Peyer's patch (tissue), 4 donors: ENCODE measurements at regions not wholly inside any gene's neighbourhood (a gene's known extent, or its start where the extent isn't known, plus 50 kb on each side); places are given as distances from the start of the nearest gene placed in this dataset.

Source experiments
- POLR2A ChIP-seq, 2 donors: fragments of 450-650 bp; IDR thresholded peaks; one replicate each; pipeline ENCODE4 v1.5.1; 2017; ENCODE audit warnings: antibody characterized with exemption in 2 of 2, mild to moderate bottlenecking in 2 of 2, moderate library complexity in 2 of 2
- TF ChIP-seq, protein P1 (sequence below), 6 experiments: fragments of 450-650 bp in 4 of 6; fragments of 200-600 bp in 2 of 6; sonication (generic) in 1 of 6; IDR thresholded peaks; one replicate each; pipeline ENCODE4 v1.5.1; 2017 to 2019; ENCODE audit warnings: antibody characterized with exemption in 6 of 6, mild to moderate bottlenecking in 3 of 6, moderate library complexity in 1 of 6

DNA sequence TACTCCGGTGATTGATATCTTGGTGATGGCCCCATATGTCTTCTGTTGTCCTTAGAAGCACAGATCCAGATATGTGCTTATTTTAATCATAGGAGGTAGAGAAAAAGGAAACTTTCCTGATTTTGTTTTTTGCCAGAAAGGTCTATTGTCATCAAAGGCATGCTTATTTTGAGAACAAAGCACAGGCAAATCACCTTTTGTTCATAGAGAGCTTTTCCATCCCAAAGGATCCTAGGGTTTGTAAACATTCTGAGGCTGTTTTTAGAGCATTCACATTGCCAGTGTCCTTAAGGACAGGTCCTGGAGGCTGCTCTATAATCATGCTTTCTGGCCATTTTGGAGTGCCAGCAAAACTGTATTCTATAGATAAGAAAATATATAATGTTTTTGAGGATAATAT, 148.5 kb upstream of the SEL1L start:
- TF ChIP-seq, protein P1, sequence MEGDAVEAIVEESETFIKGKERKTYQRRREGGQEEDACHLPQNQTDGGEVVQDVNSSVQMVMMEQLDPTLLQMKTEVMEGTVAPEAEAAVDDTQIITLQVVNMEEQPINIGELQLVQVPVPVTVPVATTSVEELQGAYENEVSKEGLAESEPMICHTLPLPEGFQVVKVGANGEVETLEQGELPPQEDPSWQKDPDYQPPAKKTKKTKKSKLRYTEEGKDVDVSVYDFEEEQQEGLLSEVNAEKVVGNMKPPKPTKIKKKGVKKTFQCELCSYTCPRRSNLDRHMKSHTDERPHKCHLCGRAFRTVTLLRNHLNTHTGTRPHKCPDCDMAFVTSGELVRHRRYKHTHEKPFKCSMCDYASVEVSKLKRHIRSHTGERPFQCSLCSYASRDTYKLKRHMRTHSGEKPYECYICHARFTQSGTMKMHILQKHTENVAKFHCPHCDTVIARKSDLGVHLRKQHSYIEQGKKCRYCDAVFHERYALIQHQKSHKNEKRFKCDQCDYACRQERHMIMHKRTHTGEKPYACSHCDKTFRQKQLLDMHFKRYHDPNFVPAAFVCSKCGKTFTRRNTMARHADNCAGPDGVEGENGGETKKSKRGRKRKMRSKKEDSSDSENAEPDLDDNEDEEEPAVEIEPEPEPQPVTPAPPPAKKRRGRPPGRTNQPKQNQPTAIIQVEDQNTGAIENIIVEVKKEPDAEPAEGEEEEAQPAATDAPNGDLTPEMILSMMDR (IDR thresholded peaks at IDR 0.05): no peak
- no peak for TF ChIP-seq POLR2A (IDR thresholded peaks at IDR 0.05)
